Spleen (tissue), 11 donors: ENCODE measurements at regions not wholly inside any gene's neighbourhood (a gene's known extent, or its start where the extent isn't known, plus 50 kb on each side); places are given as distances from the start of the nearest gene placed in this dataset.

Source experiments
- DNase-seq: peaks from one replicate; pipeline ENCODE4 v3.0.0-alpha.2; 2020
- H3K27ac ChIP-seq, 8 donors: fragments of 200-600 bp; sonication (generic) in 7 of 8; 1 replicate in 4 of 8; 2 replicates in 4 of 8; pipeline versions ENCODE4 v1.5.0 to v1.8.0; 2016 to 2021; ENCODE audit warnings: inconsistent platforms in 4 of 8, mild to moderate bottlenecking in 4 of 8, moderate library complexity in 1 of 8
- H3K27me3 ChIP-seq, 7 donors: fragments of 200-600 bp; sonication (generic) in 6 of 7; replicated peaks in 1 of 7; 1 replicate in 4 of 7; 2 replicates in 3 of 7; pipeline versions ENCODE4 v1.5.0 to v1.8.0; 2016 to 2021; ENCODE audit warnings: inconsistent platforms in 3 of 7, mild to moderate bottlenecking in 1 of 7
- H3K36me3 ChIP-seq, 6 donors: fragments of 200-600 bp; sonication (generic) in 5 of 6; 1 replicate in 4 of 6; 2 replicates in 2 of 6; pipeline versions ENCODE4 v1.5.0 to v1.8.0; 2016 to 2021; ENCODE audit warnings: inconsistent platforms in 2 of 6
- H3K4me1 ChIP-seq, 6 donors: fragments of 200-600 bp; sonication (generic) in 5 of 6; 1 replicate in 3 of 6; 2 replicates in 3 of 6; pipeline versions ENCODE4 v1.5.0 to v1.8.0; 2016 to 2021; ENCODE audit warnings: inconsistent platforms in 3 of 6
- H3K4me3 ChIP-seq, 8 donors: fragments of 200-600 bp; sonication (generic) in 7 of 8; 1 replicate in 4 of 8; 2 replicates in 4 of 8; pipeline versions ENCODE4 v1.5.0 to v1.8.0; 2016 to 2021; ENCODE audit warnings: inconsistent platforms in 4 of 8, mild to moderate bottlenecking in 4 of 8, moderate library complexity in 2 of 8
- H3K9me3 ChIP-seq, 8 donors: fragments of 200-600 bp; sonication (generic) in 7 of 8; 1 replicate in 4 of 8; 2 replicates in 4 of 8; pipeline versions ENCODE4 v1.5.0 to v1.8.0; 2016 to 2021; ENCODE audit warnings: inconsistent platforms in 4 of 8
- POLR2A ChIP-seq, 3 donors: fragments of 450-650 bp; IDR thresholded peaks; one replicate each; pipeline ENCODE4 v1.5.1; 2017; ENCODE audit warnings: antibody characterized with exemption in 3 of 3, mild to moderate bottlenecking in 1 of 3
- POLR2AphosphoS5 ChIP-seq, 3 donors: sonication (generic); formaldehyde crosslinking; IDR thresholded peaks; one replicate each; pipeline ENCODE4 v1.5.1; 2017; ENCODE audit warnings: antibody characterized with exemption in 3 of 3
- WGBS, 5 donors: extraction: QIAGEN DNeasy Blood & Tissue Kit in 3 of 5; methylation state at CpG; one replicate each; pipeline versions ENCODE4 v1.1.5 to v1.1.7; 2013 to 2018; 5-methylcytosine and 5-hydroxymethylcytosine counted together
- intact Hi-C: fragments of 100-400 bp; cut with DNase I; formaldehyde crosslinking; loops from one replicate; pipeline ENCODE4 v1.15.0; 2023; ENCODE audit warnings: low total_unique reads
- TF ChIP-seq, protein P1 (sequence below), 11 experiments: fragments of 200-600 bp in 7 of 11; fragments of 450-650 bp in 4 of 11; sonication (generic) in 4 of 11; IDR thresholded peaks in 8 of 11; conservative IDR thresholded peaks in 3 of 11; 1 replicate in 7 of 11; 2 replicates in 4 of 11; pipeline versions ENCODE4 v1.4.0 to v1.8.0; 2016 to 2021; ENCODE audit warnings: antibody characterized with exemption in 11 of 11, inconsistent platforms in 4 of 11, mild to moderate bottlenecking in 1 of 11
- donor health status: healthy with polysubstance abuse.
- donor health status: DM: no; HTN: no; CAD: no; lungs with moderate emphysema.
- donor health status: DM: no; HTN: no; CAD: no.
- donor health status: Bipolar disorder and iron deficiency.
- donor health status: healthy.
- donor health status: DM: no; HTN: no; CAD: no.
- donor health status: DM: yes; HTN: yes; CAD: no.

DNA sequence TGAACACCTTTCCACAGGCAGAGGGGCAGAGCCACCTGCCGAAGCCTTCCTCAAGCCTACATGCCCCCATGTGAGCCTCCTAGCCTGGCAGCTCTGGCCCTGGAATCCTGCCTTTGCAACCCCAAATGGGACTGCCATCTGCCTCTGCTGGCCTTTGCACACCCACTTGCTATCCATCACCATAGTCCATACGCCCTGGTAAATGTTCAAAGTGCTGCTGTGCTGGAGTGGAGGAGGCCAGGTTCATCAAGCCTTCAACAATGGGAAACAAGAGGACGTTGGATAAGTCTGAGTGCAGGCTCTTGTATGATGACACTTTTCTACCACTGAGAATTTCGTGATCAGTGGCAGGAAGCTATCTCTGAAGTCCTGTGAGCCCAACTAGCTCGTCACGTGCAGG lies 159.8 kb downstream of the MED10 start:
- Histone ChIP-seq H3K4me1 (no peaks in the 10 kb centered on the region), H3K36me3 (no peaks in the 10 kb centered on the region), H3K4me3 (no peak overlapping the region), H3K27me3 (no peaks in the 10 kb centered on the region), H3K27ac (no peak overlapping the region), H3K9me3 (peaks cover 0 to 15% (median 0%) of the 10 kb centered on the region in 8 donors)
- no peak for DNase-seq
- intact Hi-C loops = no loop called here
- 67 to 76% (median 72%) methylated on average over 5 to 6 of the region's 6 CpGs for WGBS, 5 donors
- TF ChIP-seq, protein P1, sequence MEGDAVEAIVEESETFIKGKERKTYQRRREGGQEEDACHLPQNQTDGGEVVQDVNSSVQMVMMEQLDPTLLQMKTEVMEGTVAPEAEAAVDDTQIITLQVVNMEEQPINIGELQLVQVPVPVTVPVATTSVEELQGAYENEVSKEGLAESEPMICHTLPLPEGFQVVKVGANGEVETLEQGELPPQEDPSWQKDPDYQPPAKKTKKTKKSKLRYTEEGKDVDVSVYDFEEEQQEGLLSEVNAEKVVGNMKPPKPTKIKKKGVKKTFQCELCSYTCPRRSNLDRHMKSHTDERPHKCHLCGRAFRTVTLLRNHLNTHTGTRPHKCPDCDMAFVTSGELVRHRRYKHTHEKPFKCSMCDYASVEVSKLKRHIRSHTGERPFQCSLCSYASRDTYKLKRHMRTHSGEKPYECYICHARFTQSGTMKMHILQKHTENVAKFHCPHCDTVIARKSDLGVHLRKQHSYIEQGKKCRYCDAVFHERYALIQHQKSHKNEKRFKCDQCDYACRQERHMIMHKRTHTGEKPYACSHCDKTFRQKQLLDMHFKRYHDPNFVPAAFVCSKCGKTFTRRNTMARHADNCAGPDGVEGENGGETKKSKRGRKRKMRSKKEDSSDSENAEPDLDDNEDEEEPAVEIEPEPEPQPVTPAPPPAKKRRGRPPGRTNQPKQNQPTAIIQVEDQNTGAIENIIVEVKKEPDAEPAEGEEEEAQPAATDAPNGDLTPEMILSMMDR (IDR thresholded peaks at IDR 0.05 in 8 of 11, conservative IDR thresholded peaks at IDR 0.05 in 3 of 11) = no peak
- no peak for TF ChIP-seq POLR2AphosphoS5 (IDR thresholded peaks at IDR 0.05)
- TF ChIP-seq POLR2A (IDR thresholded peaks at IDR 0.05) = no peak

DNA sequence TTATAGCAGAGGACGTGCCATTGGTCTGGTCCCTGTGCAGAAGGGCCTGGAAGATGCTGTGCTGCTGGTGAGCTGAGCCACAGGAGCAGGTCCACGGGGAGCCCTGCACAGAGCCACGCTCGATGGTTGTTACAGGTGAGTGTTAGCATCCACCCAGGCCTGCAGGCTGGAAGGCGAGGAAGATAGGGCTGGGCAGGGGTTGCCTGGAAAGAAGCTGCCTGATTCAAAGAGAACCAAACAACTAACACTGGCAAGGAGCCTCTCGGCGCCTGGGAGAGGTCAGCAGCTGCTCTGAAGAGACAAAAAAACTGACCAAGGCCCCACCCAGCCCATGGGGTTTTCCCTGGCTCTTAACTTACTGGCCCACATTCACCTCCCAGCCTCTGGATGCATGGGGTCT lies 160.2 kb downstream of the MED10 start:
- no peak overlapping the region for H3K4me3 ChIP-seq
- WGBS, 5 donors = 81 to 95% (median 88%) methylated on average over 5 to 7 of the region's 7 CpGs
- intact Hi-C loops = no loop called here
- H3K27ac ChIP-seq = no peak overlapping the region
- no peak for TF ChIP-seq POLR2AphosphoS5 (IDR thresholded peaks at IDR 0.05)
- TF ChIP-seq, protein P1 (IDR thresholded peaks at IDR 0.05 in 8 of 11, conservative IDR thresholded peaks at IDR 0.05 in 3 of 11) = no peak
- no peak for TF ChIP-seq POLR2A (IDR thresholded peaks at IDR 0.05)
- H3K4me1 ChIP-seq = no peaks in the 10 kb centered on the region
- H3K27me3 ChIP-seq = no peaks in the 10 kb centered on the region
- DNase-seq = no peak
- no peaks in the 10 kb centered on the region for H3K36me3 ChIP-seq
- peaks cover 0 to 15% (median 0%) of the 10 kb centered on the region in 8 donors for H3K9me3 ChIP-seq

DNA sequence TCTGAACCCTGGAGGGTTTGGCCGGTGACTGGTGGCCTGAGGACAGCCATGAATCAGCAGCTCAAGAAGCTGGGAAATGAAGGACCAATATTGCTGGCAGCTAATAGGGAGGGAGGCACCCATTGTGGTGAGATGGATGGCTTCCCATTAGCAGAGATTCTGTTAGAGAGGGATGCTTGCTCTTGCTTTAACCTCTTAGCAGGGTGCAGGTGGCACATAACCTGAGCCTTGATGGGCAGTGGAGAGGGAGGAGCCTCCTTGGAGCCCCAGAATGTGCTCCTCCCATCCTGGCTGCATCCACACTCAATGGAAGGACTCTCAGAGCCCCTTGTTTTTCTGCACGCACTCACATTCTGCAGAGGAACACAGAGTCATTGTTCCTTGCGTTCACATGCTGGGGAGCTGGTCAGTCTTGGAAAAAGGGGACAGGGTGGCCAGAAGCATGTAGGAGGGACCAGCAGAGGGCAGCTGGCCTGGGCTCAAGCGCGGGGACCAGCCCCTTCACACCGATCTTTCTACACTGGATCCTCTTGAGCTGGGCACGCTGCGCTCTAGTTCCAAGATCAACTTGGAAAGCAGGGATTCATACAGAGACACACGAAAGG lies 161.8 kb downstream of the MED10 start:
- intact Hi-C loops = no loop called here
- Histone ChIP-seq H3K9me3 (peaks cover 0 to 18% (median 12%) of the 10 kb centered on the region in 8 donors), H3K27me3 (no peaks in the 10 kb centered on the region), H3K4me3 (no peak overlapping the region), H3K27ac (no peak overlapping the region), H3K4me1 (no peaks in the 10 kb centered on the region), H3K36me3 (no peaks in the 10 kb centered on the region)
- no peak for DNase-seq
- WGBS, 5 donors = 87 to 96% (median 89%) methylated on average over 9 of the region's 9 CpGs
- TF ChIP-seq POLR2A (IDR thresholded peaks at IDR 0.05) = no peak
- TF ChIP-seq POLR2AphosphoS5 (IDR thresholded peaks at IDR 0.05) = no peak
- TF ChIP-seq, protein P1 (IDR thresholded peaks at IDR 0.05 in 8 of 11, conservative IDR thresholded peaks at IDR 0.05 in 3 of 11) = no peak

DNA sequence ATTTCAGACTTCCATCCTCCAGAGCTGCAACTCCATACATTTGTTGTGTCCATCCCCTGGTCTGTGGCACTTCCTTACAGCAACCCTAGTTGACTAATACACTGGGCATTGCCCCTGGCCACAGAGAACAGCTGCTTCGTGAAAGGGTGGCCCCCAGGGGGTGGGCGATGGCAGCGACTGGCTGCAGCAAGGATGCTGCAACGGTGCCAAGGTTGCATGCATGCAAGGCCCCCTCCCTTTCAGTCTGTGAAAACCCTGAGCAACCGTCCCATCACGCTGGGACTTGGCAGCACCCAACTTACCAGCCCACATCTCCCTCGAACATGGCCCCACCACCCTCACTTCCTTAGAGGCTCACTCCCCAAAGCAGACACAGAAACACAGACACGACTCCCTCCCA lies 162.5 kb downstream of the MED10 start:
- 76 to 83% (median 82%) methylated on average over 7 to 8 of the region's 8 CpGs for WGBS, 5 donors
- Histone ChIP-seq H3K36me3 (no peaks in the 10 kb centered on the region), H3K4me1 (no peaks in the 10 kb centered on the region), H3K4me3 (no peak overlapping the region), H3K27ac (no peak overlapping the region), H3K9me3 (peaks cover 0 to 18% (median 11%) of the 10 kb centered on the region in 8 donors), H3K27me3 (no peaks in the 10 kb centered on the region)
- no peak for TF ChIP-seq POLR2AphosphoS5 (IDR thresholded peaks at IDR 0.05)
- DNase-seq = no peak
- intact Hi-C loops = no loop called here
